GM18520 (cell line): ENCODE measurements at regions not wholly inside any gene's neighbourhood (a gene's known extent, or its start where the extent isn't known, plus 50 kb on each side); places are given as distances from the start of the nearest gene placed in this dataset.
"Not testable (repeated sequence)": the region's sequence is repeated elsewhere in the genome, so short reads cannot be mapped to it uniquely, and the experiment has no call there.

Experiments
- ATAC-seq: cut with Tn5 transposase; IDR thresholded peaks from one replicate; pipeline ENCODE4 v1.9.1; 2021; ENCODE audit not compliant: unreplicated experiment

DNA sequence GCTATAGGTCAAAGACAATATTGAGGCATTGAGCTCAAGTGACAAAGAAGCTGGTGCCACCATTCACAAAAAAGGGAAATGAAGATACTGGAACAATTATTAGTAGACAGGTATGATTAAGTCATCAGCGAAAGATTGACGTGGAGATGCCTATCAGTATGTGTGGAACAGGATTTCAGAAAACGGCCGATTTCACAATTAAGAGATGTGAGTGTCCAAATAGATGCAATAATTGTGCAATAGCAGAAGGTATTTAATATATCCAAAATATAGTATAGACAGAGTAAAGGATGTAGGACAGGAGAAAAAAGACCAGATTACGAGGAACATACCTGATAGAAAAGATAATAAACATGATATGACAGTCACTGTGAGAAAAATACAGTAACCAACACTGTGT is 433.1 kb downstream of the C12orf50 start:
- ATAC-seq = no peak

DNA sequence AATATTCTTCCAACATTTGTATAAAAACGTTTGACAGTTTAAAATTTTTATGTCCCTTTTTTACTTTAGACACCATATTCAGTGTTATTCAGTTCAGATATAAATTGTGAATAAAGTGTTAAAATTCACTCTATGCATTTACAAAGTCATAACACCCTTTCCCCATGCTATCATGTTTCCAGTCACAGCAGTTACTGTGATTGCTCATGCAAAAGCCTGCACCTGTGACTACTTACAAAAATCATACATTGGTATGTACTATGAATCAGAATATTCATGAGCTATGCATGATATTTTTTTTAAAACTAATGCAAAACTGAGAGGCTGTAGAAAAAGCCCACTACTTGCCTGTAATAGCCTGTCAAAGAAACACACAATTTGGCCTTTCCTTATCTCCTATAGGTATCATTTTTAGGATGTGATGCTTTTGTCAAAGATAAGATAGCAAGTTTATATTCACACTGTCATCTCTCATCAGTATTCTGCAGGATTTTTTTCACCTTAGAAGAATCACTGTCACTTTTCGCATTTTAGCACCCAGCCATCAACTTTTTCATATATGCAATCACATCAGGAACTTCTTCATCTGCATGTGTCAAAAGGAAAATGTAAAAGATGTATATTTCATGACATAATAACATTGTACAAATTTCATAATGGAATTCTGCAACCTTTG is 443.2 kb downstream of the C12orf50 start:
- ATAC-seq = no peak

DNA sequence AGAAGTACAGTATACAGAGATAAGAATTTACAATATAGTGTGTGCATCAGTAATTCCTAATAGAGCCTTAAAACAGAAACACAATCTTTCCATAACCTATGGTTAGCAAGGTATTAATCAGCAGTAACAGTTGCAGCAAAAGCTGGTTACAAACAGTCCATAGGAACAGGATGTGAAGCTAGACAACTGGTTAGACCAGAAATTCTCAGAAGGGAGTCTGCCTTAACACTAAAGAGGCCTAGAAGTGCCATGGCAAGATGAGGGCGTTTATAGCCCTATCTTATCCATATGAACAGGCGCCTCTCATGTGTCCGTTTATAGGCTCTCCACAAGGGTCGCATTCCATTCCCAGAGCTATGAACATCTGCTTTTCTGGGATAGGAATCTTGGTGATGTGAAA is 450.1 kb downstream of the C12orf50 start:
- ATAC-seq = not testable (repeated sequence)

DNA sequence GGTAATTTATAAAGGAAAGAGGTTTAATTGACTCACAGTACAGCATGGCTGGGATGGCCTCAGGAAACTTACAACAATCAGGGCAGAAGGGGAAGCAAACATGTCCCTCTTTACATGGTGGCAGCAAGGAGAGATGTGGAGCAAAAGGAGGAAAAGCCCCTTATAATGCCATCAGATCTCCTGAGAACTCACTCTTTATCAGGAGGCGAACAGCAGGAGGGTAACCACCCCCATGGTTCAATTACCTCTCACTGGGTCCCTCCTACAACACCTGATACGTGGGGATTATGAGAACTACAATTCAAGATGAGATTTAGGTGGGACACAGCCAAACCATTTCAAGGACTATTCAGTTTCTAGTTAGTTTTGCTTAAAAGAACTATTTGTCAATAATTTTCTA is 453.3 kb downstream of the C12orf50 start:
- no peak for ATAC-seq

DNA sequence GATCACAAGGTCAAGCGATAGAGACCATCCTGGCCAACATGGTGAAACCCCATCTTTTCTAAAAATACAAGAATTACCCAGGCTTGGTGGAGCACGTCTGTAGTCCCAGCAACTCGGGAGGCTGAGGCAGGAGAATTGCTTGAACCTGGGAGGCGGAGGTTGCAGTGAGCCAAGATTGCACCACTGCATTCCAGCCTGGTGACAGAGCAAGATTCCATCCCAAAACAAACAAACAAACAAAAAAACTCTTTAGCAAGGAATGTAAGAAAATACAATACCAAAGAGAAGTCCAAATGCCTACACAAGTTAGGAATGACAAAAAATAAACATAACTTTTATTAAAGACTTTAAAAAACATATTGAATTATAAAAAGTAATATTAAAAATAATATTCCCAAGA is 462.3 kb downstream of the C12orf50 start:
- not testable (repeated sequence) for ATAC-seq

DNA sequence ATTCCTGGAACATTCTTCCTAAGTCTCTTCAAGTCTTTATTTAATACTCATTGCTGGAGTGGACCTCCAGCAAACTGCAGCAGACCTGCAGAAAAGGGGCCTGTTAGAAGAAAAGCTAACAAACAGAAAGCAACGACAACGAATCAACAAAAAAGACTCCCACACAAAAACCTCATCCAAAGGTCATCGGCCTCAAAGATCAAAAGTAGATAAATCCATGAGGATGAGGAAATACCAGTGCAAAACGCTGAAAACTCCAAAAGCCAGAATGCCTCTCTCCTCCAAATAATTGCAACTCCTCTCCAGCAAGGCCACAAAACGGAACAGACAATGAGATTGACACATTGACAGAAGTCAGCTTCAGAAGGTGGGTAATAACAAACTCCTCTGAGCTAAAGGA is 472.2 kb downstream of the C12orf50 start:
- ATAC-seq = no peak

DNA sequence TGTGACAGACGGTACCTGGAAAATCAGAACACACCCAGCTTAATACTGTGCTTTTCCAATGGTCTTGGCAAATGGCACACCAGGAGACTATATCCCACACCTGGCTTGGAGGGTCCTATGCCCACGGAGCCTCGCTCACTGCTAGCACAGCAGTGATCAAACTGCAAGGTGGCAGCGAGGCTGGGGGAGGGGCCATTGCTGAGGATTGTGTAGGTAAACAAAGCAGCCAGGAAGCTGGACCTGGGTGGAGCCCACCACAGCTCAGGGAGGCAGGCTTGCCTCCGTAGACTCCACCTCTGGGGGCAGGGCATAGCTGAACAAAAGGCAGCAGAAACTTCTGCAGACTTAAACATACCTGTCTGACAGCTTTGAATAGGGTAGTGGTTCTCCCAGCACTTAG is 498.0 kb downstream of the C12orf50 start:
- ATAC-seq = not testable (repeated sequence)

DNA sequence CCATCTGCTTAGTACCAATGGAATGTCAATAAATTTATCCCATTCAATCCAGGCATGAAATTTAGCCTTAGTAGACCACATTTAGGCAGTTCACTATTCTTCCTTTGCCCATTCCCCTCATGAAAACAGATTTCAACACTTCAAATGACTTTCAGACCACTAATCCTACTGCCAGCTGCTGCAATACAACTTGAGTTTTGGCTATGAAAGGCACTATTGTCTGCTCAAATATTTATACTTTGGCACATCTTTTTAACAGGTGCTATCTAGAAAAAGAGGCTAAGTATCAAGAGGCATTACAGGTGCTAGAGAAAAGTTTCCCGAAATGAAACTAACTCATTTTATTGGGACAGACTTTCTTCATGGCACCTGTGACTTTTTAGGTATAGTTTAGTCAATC is 499.8 kb downstream of the C12orf50 start:
- ATAC-seq = no peak

DNA sequence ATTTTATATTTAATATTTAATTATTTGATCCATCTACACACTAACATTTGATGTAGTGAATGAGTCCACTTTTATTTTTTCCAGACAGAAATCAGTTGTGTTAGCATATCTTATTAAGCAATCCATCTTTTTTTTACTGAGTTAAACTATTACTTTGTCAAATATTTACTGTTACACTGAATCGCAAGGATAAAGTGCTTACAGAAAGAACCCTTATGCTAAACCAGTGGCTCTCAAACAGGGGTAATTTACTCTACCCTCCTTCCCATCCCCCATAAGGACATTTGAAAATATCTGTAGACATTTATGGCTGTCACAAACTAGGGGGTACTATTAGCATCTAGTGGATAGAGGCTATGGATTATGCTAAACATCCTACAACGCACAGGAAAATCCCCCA is 508.2 kb downstream of the C12orf50 start:
- no peak for ATAC-seq

DNA sequence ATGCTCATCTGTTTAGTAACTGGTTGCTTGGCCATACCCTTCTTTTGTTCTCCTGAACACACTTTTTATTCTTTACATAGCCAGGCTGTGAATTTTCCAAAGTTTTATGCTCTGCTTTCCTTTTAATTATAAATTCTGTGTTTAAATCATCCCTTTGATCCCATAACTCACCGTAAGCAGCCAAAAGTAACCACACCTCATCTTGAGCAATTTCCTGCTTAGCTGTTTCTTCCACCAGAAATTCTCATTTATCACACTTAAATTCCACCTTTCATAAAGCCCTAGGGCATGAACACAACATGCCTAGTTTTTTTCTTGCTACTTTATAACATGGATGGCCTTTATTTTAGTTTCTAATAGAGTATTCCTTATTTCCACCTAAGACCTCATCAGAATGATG is 510.7 kb downstream of the C12orf50 start:
- no peak for ATAC-seq

DNA sequence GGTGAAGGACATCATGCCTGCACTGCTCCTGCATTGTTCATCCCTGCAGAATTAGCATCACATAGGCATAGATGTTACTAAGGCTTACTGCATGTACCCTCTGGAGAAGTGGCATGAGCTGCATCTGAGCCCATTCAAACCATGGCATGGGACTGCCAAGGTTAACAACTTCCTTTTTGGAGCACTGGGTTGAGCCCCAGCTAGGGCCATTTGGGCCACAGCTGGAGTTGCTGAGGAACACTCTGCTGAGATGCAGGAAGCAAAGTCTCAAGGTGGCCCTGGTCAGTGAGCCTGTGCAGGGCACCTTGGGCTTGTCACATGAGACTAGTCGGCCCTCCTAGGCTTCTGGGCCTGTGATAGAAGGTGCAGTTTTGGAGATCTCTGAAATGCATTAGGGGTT is 511.2 kb downstream of the C12orf50 start:
- no peak for ATAC-seq

DNA sequence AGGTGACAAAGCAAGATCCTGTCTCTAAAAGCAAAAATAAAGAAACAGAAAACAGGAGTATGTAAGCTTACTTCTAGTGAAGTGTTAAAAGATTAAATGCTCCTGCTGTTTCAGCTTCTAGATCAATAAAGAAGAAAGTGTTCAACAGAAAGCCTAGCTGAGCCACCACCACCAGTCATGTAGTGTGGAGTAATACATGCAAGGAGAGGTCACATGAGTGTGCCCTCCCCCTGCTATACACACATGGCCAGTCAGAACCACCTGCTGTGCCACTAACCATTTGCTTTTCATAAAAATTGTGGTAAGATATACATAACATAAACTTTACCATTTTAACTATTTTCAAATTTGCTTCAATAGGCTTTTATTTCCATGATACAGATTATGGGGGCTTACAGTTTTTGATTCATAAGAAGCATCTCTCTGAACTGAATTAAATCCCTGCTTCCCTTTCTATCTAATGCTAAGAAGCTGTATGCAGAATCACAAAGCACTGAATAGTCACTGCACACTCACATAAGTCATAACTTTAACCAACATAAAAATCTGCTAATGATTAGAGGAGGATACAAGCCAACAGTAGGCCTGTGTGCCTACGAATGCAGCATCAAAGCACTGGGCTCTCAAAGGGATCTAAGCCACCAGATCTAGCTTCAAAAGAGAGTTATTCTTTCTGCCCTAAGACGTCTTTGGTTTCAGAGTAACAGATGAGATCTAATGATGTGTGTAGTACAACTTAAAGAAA is 515.5 kb downstream of the C12orf50 start:
- no peak for ATAC-seq

DNA sequence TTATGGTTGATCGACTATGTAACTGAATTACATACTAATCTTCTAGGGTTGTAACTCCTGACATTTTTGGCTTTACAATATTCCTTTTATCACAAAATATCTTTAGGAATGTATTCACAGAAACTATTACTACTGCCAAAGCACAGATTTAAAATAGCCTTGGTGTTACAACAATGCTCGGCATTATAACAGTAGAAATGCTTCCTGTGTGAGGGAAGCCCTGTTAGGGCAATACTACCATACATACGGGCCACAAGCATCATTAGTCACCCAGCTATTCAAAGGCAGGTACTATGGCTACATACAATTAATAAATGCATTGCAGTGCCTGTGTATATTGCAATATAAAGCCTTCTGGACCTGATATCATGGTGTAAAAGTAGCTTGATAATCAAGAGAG is 517.8 kb downstream of the C12orf50 start:
- ATAC-seq = no peak

DNA sequence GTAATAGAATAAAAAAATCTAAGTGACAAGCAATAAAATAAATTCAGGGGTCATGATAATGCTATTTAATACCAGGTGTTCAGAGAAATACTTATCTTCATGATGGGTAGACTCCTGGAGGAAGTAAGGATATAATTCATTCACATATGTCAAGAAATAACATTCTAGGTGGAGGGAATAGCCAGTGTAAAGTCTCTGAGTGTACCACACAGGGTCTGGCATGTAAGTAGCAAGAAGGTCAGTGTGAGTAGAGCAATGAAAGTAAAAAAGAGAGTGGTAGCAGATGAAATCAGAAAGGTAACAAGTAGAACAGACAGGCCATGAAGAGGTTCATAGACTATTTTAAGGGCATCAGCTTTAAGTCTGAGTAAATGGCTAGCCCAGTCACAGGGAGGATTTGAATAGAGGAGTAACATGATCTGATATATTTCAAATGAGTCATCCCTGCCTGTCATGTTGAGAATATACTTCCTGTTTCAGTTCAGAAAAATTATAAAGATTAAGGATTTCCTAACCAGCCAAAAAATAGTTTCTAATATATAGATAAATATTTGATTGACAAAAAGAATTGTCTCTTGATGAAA is 519.9 kb downstream of the C12orf50 start:
- peak; percentile 63 for ATAC-seq

DNA sequence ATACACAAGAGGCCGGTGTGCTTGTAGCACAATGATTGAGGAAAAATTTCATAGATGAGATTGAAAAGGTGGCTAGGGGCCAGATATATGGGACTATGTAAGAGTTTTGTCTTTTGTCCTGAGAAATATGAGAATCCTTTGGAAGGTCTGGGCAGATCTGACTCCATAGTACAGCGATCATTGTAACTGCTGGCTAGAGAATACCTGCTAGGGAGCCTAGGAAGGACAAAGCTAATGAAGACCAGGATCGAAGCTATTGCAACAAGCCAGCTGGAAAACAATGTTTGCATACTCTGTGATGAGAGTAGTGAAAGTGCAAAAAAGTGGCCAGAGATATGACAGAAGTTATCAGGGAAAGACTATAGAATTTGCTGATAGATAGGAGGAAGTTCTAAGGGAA is 537.6 kb downstream of the C12orf50 start:
- no peak for ATAC-seq

DNA sequence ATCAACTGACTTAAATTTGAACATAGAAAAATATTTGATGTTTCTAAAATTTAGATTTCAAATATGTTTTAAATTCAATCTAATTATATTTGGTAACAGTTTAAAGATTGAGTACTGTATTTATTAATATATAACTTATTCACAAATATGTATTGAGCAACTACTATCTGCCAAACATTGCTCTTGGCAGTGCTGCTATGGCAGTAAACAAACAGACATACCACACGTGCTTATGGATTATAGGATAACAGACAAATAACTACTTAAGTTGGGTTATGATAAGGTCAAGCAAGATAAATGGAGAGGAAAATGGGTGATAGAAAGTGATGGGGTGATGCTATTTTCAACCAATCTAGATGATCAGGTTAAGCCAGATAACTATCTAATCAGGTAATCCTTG is 538.1 kb downstream of the C12orf50 start:
- no peak for ATAC-seq

DNA sequence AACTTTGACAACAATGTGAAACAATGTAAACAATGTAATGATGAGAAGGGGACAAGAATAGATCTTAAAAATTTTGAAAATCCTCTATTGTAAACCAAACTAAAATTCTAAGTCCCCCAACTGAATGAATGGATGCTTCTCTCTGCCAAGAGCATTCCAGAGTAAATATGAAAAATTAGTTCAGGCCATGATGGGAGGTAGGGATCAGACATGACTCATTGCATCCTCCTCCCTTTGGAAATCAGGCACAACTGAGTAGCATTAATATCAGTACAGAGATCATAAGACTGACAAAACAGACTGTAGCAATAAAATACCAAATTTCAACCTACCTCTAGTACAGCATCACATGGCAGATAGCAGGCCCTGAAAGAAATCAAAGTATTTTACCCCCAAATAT is 559.9 kb downstream of the C12orf50 start:
- ATAC-seq = no peak

DNA sequence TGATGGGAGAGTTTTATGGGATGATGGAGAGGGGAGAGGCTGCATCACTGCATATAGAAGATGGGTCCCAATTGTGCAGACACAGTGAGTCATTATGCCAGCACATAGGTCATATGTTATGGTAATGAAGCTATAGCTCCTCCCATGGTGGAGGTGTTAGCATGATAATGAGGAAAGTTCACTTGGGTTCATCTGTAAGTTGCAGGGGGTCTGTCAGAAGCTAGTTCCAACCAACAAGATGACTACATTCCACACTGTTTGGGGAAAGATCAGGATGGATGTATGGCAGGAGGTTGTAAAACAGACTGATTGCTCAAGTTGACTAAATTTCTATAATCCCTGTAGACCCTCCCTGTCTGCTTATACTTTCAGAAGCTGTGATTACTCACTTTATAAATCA is 561.3 kb downstream of the C12orf50 start:
- ATAC-seq = no peak

DNA sequence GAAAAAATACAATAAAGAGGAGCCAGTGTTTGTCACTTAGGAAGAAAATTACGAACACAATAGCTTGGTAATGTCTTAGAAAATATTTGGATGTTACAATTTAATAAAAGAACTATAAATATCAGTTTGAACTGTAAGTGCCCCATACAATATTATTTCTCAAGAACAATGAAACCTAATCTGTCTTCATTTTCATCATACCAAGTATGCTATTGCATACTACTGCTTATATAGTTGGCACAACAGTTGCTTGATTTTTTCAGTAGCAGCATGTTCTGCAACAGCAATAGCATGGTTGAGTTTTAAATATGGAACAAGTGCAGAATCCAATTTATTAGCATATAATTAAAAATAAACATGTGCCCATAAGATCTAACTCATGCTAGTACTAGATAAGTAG is 564.6 kb downstream of the C12orf50 start:
- ATAC-seq = no peak

DNA sequence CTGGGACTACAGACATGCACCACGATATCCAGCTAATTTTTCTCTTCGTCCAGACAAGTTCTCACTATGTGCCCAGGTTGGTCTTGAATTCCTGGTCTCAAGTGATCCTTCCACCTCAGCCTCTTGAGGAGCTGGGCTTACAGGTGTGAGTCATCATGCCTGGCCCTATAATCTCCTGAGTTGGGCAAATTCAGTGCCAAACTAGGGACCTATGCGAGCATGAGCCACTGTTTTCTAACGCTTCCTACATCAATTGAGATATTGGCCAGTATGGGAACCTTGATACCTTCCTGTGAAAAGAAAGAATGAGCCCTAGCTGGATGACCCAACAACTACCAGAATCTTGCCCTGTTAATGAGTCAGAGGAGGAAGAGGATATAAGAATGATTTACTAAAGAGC is 585.2 kb downstream of the C12orf50 start:
- no peak for ATAC-seq

DNA sequence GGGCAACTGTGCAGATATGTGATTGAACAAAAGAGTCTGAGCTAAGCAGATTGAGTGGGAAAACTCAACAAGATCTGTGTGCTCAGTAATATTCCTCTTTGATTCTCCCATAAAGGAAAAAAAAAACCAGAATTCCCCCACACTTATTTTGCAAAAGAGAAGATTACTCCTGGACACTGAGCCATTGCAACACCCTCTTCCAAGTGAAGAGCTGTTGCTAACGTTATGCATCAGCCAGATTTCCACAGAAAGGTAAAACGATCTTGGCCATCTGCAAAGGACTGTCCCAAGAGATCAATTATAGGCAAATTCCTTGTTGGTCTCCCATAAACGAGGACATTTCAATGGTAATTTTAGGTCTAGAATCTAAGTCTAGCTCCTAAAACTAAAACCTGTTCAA is 587.7 kb downstream of the C12orf50 start:
- ATAC-seq = no peak
